Activated B cell treated with CpG ODN at 0.5 μM for 24 hours (primary cell): ENCODE measurements at regions not wholly inside any gene's neighbourhood (a gene's known extent, or its start where the extent isn't known, plus 50 kb on each side); places are given as distances from the start of the nearest gene placed in this dataset.

ENCODE experiments used
- ATAC-seq: fragments of 200-7000 bp; cut with Tn5 transposase; one replicate; pipeline ENCODE4 v1.10.0; 2021; ENCODE audit warnings: low read depth, mild to moderate bottlenecking, moderate library complexity
- CTCF ChIA-PET: fragments of 350-600 bp; sonication (Branson Sonifier 250); formaldehyde crosslinking; loops from one replicate; lab custom pipeline; 2021; ENCODE audit warnings: antibody characterized with exemption; lab: Charles Lee
- POLR2A ChIA-PET: fragments of 350-600 bp; sonication (Branson Sonifier 250); formaldehyde crosslinking; loops from one replicate; lab custom pipeline; 2021; ENCODE audit warnings: antibody characterized with exemption; lab: Charles Lee
- DNase-seq: peaks from one replicate; pipeline ENCODE4 v3.0.0; 2022
- H3K27ac Mint-ChIP-seq: one replicate; pipeline ENCODE4 v1.8.0; 2020; ENCODE audit warnings: mixed read lengths
- H3K27me3 Mint-ChIP-seq: one replicate; pipeline ENCODE4 v1.8.0; 2021; ENCODE audit warnings: mixed read lengths
- H3K36me3 Mint-ChIP-seq: one replicate; pipeline ENCODE4 v1.8.0; 2021; ENCODE audit warnings: low read depth, mixed read lengths
- H3K4me1 Mint-ChIP-seq: one replicate; pipeline ENCODE4 v1.8.0; 2021; ENCODE audit warnings: mixed read lengths
- H3K4me3 Mint-ChIP-seq: one replicate; pipeline ENCODE4 v1.8.0; 2020; ENCODE audit warnings: mild to moderate bottlenecking, mixed read lengths
- H3K9me3 Mint-ChIP-seq: one replicate; pipeline ENCODE4 v1.8.0; 2020; ENCODE audit warnings: mixed read lengths
- CTCF ChIP-seq: fragments of 200-600 bp; IDR thresholded peaks from one replicate; pipeline ENCODE4 v1.8.0; 2022; ENCODE audit warnings: antibody characterized with exemption, mild to moderate bottlenecking
- intact Hi-C: fragments of 100-400 bp; cut with micrococcal nuclease; formaldehyde crosslinking; loops from one replicate; pipeline ENCODE4 v1.15.1; 2024

- no peak overlapping the region for H3K27ac Mint-ChIP-seq
- H3K36me3 Mint-ChIP-seq = no peaks in the 10 kb centered on the region
- ChIA-PET CTCF (no interaction called here), POLR2A (no interaction called here)
- intact Hi-C loops = no loop called here
- H3K9me3 Mint-ChIP-seq = no peaks in the 10 kb centered on the region
- no peak for ATAC-seq
- H3K4me1 Mint-ChIP-seq = peaks cover 8% of the 10 kb centered on the region
- DNase-seq = no peak
- TF ChIP-seq CTCF = no peak
- peaks cover 22% of the 10 kb centered on the region for H3K27me3 Mint-ChIP-seq
- no peak overlapping the region for H3K4me3 Mint-ChIP-seq
These were observed 113.8 kb upstream of the C14orf180 start for GRCh38 chr14:104465482-104466390.

DNA sequence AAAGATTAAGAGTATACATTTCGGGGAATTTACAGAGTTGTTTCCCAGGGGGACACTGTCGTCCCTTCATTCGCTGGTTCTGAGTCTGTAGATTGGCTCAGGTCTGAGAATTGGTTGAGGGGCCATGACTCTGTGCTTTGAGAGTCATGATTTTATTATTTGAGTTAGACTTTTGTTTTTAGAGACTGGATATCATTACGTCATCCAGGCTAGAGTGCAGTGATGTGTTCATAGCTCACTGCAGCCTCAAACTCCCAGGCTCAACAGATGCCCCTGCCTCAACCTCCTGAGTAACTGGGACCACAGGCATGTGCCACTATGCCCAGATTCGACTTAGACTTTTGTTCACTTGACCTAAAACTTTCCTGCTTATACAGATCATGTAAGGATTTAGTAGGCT lies 112.3 kb upstream of the C14orf180 start:
- H3K4me3 Mint-ChIP-seq = no peak overlapping the region
- no peaks in the 10 kb centered on the region for H3K36me3 Mint-ChIP-seq
- TF ChIP-seq CTCF = no peak
- H3K9me3 Mint-ChIP-seq = no peaks in the 10 kb centered on the region
- H3K4me1 Mint-ChIP-seq = peaks cover under 1% of the 10 kb centered on the region
- ChIA-PET CTCF (no interaction called here), POLR2A (no interaction called here)
- DNase-seq (no peak), ATAC-seq (no peak)
- peaks cover 16% of the 10 kb centered on the region for H3K27me3 Mint-ChIP-seq
- no peak overlapping the region for H3K27ac Mint-ChIP-seq
- intact Hi-C loops = no loop called here

DNA sequence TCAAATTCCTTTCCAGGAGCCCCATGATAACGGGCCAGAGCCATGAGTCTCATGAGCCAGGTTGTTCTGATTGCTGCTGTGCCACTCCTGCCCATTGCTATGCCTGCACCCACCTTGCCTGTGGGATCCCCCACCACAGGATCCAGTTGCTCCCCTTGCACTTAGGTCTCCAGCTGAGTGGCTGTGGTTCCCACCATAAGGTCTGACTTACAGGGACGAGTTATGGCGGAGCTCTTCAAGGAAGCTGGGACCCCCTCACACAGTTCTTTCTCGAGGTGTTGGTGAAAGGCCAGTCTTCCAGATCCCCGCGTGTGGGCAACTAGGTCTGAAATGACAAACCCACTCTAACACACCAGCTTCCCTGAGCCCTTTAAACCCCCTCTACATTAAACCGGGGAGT lies 111.9 kb upstream of the C14orf180 start:
- Mint-ChIP-seq H3K36me3 (no peaks in the 10 kb centered on the region), H3K27me3 (peaks cover 16% of the 10 kb centered on the region), H3K4me3 (no peak overlapping the region), H3K4me1 (no peaks in the 10 kb centered on the region), H3K9me3 (no peaks in the 10 kb centered on the region), H3K27ac (no peak overlapping the region)
- POLR2A ChIA-PET = no interaction called here
- no peak for DNase-seq
- no peak for ATAC-seq
- CTCF ChIA-PET = no interaction called here
- intact Hi-C loops = no loop called here
- TF ChIP-seq CTCF = no peak

DNA sequence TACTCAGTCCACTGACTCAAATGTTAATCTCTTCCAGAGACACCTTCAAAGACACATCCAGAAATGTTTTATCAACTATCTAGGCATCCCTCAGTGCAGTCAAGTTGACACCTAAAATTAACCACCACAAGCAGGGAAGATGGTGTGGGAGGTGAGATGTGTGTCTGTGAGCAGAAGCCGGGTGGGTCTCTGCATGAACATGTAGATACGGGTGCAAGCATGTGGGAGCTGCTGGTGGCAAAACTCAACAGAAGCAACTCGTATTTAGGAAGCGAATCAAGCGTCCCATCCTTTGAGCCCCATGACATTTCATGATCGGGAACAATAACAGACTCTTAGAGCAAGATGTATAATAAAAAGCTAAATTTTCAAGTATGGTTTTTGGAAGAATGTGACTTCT lies 110.0 kb upstream of the C14orf180 start:
- DNase-seq (no peak), ATAC-seq (no peak)
- no peak for TF ChIP-seq CTCF
- no peaks in the 10 kb centered on the region for H3K9me3 Mint-ChIP-seq
- H3K27me3 Mint-ChIP-seq = peaks cover 10% of the 10 kb centered on the region
- CTCF ChIA-PET = no interaction called here
- no peaks in the 10 kb centered on the region for H3K36me3 Mint-ChIP-seq
- intact Hi-C loops = no loop called here
- no peaks in the 10 kb centered on the region for H3K4me1 Mint-ChIP-seq
- no peak overlapping the region for H3K4me3 Mint-ChIP-seq
- POLR2A ChIA-PET = no interaction called here
- no peak overlapping the region for H3K27ac Mint-ChIP-seq

GRCh38 chr14:104470588-104470987 lies 109.0 kb upstream of the C14orf180 start:
- Mint-ChIP-seq H3K27me3 (peaks cover 6% of the 10 kb centered on the region), H3K4me1 (no peaks in the 10 kb centered on the region), H3K9me3 (no peaks in the 10 kb centered on the region), H3K36me3 (no peaks in the 10 kb centered on the region), H3K27ac (no peak overlapping the region), H3K4me3 (no peak overlapping the region)
- TF ChIP-seq CTCF = no peak
- no peak for DNase-seq
- no peak for ATAC-seq
- ChIA-PET CTCF (no interaction called here), POLR2A (no interaction called here)
- intact Hi-C loops = no loop called here
